H9 (cell line): ENCODE measurements at regions not wholly inside any gene's neighbourhood (a gene's known extent, or its start where the extent isn't known, plus 50 kb on each side); places are given as distances from the start of the nearest gene placed in this dataset.

Experiments
- DNase-seq: peaks from one replicate; pipeline ENCODE4 v3.0.0-alpha.2; 2017
- H2AFZ ChIP-seq: one replicate; pipeline ENCODE4 v1.6.1; 2013; ENCODE audit warnings: mild to moderate bottlenecking, low read length, control low read depth, moderate library complexity
- H2AK5ac ChIP-seq: 2 replicates; pipeline ENCODE4 v1.6.1; 2013; ENCODE audit warnings: low read length, control low read depth, mixed read lengths; ENCODE audit not compliant: insufficient read length
- H2BK120ac ChIP-seq: one replicate; pipeline ENCODE4 v1.6.1; 2013; ENCODE audit warnings: low read depth, mild to moderate bottlenecking, low read length, control low read depth, inconsistent platforms; ENCODE audit not compliant: poor library complexity, severe bottlenecking
- H2BK12ac ChIP-seq: 2 replicates; pipeline ENCODE4 v1.6.1; 2013; ENCODE audit warnings: low read length, control low read depth, mixed read lengths, low read depth; ENCODE audit not compliant: insufficient read length
- H2BK15ac ChIP-seq: 2 replicates; pipeline ENCODE4 v1.6.1; 2013; ENCODE audit warnings: low read depth, low read length, control low read depth
- H2BK20ac ChIP-seq: one replicate; pipeline ENCODE4 v1.6.1; 2013; ENCODE audit warnings: low read depth, mild to moderate bottlenecking, low read length, control low read depth, inconsistent platforms; ENCODE audit not compliant: poor library complexity, severe bottlenecking
- H2BK5ac ChIP-seq: 2 replicates; pipeline ENCODE4 v1.6.1; 2013; ENCODE audit warnings: low read length, control low read depth, mixed read lengths; ENCODE audit not compliant: insufficient read length
- H3K14ac ChIP-seq: 2 replicates; pipeline ENCODE4 v1.6.1; 2013; ENCODE audit warnings: low read length, control low read depth; ENCODE audit not compliant: insufficient read depth
- H3K18ac ChIP-seq: 2 replicates; pipeline ENCODE4 v1.6.1; 2013; ENCODE audit warnings: low read depth, mild to moderate bottlenecking, mixed read lengths, low read length, control low read depth; ENCODE audit not compliant: insufficient read length
- H3K23ac ChIP-seq: 2 replicates; pipeline ENCODE4 v1.6.1; 2013; ENCODE audit warnings: low read length, control low read depth, mixed read lengths, low read depth; ENCODE audit not compliant: insufficient read length
- H3K23me2 ChIP-seq: 2 replicates; pipeline ENCODE4 v1.6.1; 2013; ENCODE audit warnings: low read depth, mild to moderate bottlenecking, mixed read lengths, low read length, control low read depth; ENCODE audit not compliant: insufficient read length, poor library complexity, severe bottlenecking
- H3K27ac ChIP-seq: 2 replicates; pipeline ENCODE4 v1.5.1; 2013; ENCODE audit warnings: low read length, control low read depth, mixed read lengths, low read depth; ENCODE audit not compliant: insufficient read length
- H3K27me3 ChIP-seq: 2 replicates; pipeline ENCODE4 v1.6.1; 2013; ENCODE audit warnings: low read length, control low read depth, inconsistent platforms; ENCODE audit not compliant: insufficient read depth
- H3K4ac ChIP-seq: 2 replicates; pipeline ENCODE4 v1.6.1; 2013; ENCODE audit warnings: low read depth, mild to moderate bottlenecking, control low read depth, inconsistent platforms, low read length, moderate library complexity
- H3K4me1 ChIP-seq: 2 replicates; pipeline ENCODE4 v1.6.1; 2013; ENCODE audit warnings: low read length, control low read depth, inconsistent platforms; ENCODE audit not compliant: insufficient read depth
- H3K4me2 ChIP-seq: 2 replicates; pipeline ENCODE4 v1.6.1; 2013; ENCODE audit warnings: low read length, control low read depth, mixed read lengths; ENCODE audit not compliant: insufficient read length, insufficient read depth
- H3K56ac ChIP-seq: 2 replicates; pipeline ENCODE4 v1.6.1; 2013; ENCODE audit warnings: low read depth, mild to moderate bottlenecking, mixed read lengths, low read length, control low read depth; ENCODE audit not compliant: insufficient read length
- H3K79me1 ChIP-seq: 2 replicates; pipeline ENCODE4 v1.6.1; 2013; ENCODE audit warnings: low read depth, mild to moderate bottlenecking, moderate library complexity, low read length, control low read depth, inconsistent platforms; ENCODE audit not compliant: insufficient read depth, poor library complexity, severe bottlenecking
- H3K79me2 ChIP-seq: 2 replicates; pipeline ENCODE4 v1.6.1; 2013; ENCODE audit warnings: low read length, control low read depth, inconsistent platforms; ENCODE audit not compliant: insufficient read depth
- H3K9ac ChIP-seq: 2 replicates; pipeline ENCODE4 v1.6.1; 2013; ENCODE audit warnings: low read length, control low read depth, mixed read lengths; ENCODE audit not compliant: insufficient read length; ENCODE audit errors: extremely low read depth
- H3K9me3 ChIP-seq: one replicate; pipeline ENCODE4 v1.6.1; 2013; ENCODE audit warnings: low read depth, low read length, inconsistent platforms; ENCODE audit not compliant: control insufficient read depth
- H3T11ph ChIP-seq: one replicate; pipeline ENCODE4 v1.6.1; 2013; ENCODE audit warnings: mild to moderate bottlenecking, low read length, control low read depth, inconsistent platforms
- H4K20me1 ChIP-seq: one replicate; pipeline ENCODE4 v1.6.1; 2013; ENCODE audit not compliant: control insufficient read depth, insufficient read length, insufficient read depth
- H4K5ac ChIP-seq: 2 replicates; pipeline ENCODE4 v1.6.1; 2013; ENCODE audit warnings: low read depth, mild to moderate bottlenecking, mixed read lengths, low read length, control low read depth; ENCODE audit not compliant: insufficient read length
- H4K8ac ChIP-seq: replicated peaks from 2 replicates; pipeline ENCODE4 v1.6.1; 2013; ENCODE audit warnings: low read length, control low read depth, mixed read lengths, low read depth; ENCODE audit not compliant: insufficient read length
- H4K91ac ChIP-seq: 2 replicates; pipeline ENCODE4 v1.6.1; 2013; ENCODE audit warnings: low read depth, mild to moderate bottlenecking, moderate library complexity, mixed read lengths, low read length, control low read depth; ENCODE audit not compliant: insufficient read length
- H3K27ac Mint-ChIP-seq, 3 experiments: 2 replicates in 2 of 3; 3 replicates in 1 of 3; pipeline ENCODE4 v1.8.0; 2020 to 2021; ENCODE audit warnings: mixed read lengths in 3 of 3, mild to moderate bottlenecking in 1 of 3, moderate library complexity in 1 of 3
- H3K27me3 Mint-ChIP-seq: 2 replicates; pipeline ENCODE4 v1.8.0; 2021; ENCODE audit warnings: low read depth, mild to moderate bottlenecking, moderate library complexity, mixed read lengths
- H3K36me3 Mint-ChIP-seq, 3 experiments: 2 replicates in 2 of 3; 3 replicates in 1 of 3; pipeline ENCODE4 v1.8.0; 2020 to 2021; ENCODE audit warnings: low read depth in 3 of 3, mixed read lengths in 3 of 3; ENCODE audit not compliant: insufficient read depth in 1 of 3
- H3K4me1 Mint-ChIP-seq, 2 experiments: 2 replicates each; pipeline ENCODE4 v1.8.0; 2020; ENCODE audit warnings: mixed read lengths in 2 of 2
- H3K4me3 Mint-ChIP-seq, 2 experiments: 2 replicates in 1 of 2; 3 replicates in 1 of 2; pipeline ENCODE4 v1.8.0; 2020 to 2021; ENCODE audit warnings: mild to moderate bottlenecking in 2 of 2, mixed read lengths in 2 of 2, moderate library complexity in 1 of 2
- H3K9me3 Mint-ChIP-seq, 2 experiments: 2 replicates in 1 of 2; 3 replicates in 1 of 2; pipeline ENCODE4 v1.8.0; 2020; ENCODE audit warnings: mild to moderate bottlenecking in 2 of 2, mixed read lengths in 2 of 2, moderate library complexity in 1 of 2
- WGBS: extraction: QIAGEN DNeasy Blood & Tissue Kit; methylation state at CpG from one replicate; pipeline ENCODE4 v1.1.7; 2013; ENCODE audit warnings: missing lambda C conversion rate, low lambda C conversion rate, mixed read lengths; ENCODE audit not compliant: insufficient read length; ENCODE audit errors: extremely low coverage; 5-methylcytosine and 5-hydroxymethylcytosine counted together
- TF ChIP-seq, protein P1 (sequence below): fragments of 200-600 bp; sonication (generic); conservative IDR thresholded peaks from 3 replicates; pipeline ENCODE4 v1.8.0; 2021; ENCODE audit warnings: antibody characterized with exemption, mild to moderate bottlenecking

DNA sequence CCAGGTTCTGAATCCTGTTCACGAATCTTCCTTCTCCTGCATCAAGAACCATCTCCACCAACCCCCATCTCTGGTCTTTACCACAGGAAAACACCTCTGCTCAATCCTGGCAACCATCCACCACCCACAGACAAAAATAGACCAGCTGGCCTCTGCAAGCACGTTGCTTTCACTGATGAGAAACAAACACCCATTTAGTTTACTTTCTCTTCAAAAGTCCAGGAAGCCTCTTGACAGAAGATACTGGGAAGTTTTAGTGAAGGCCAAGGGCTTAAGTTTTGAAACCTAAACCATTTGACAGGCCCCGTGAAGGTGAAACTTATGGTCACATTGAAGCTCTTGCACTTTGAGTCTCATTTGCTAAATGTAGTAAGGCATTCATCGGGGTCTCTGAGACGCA lies 122.6 kb upstream of the PPP2R5A start:
- H3K79me1 ChIP-seq = no peaks in the 10 kb centered on the region
- Mint-ChIP-seq H3K36me3 (no peaks in the 10 kb centered on the region; a peak in 1 of 7 replicates), H3K4me3 (no peak overlapping the region), H3K4me1 (no peaks in the 10 kb centered on the region), H3K9me3 (no peaks in the 10 kb centered on the region), H3K27me3 (no peaks in the 10 kb centered on the region), H3K27ac (no peak overlapping the region)
- H2AFZ ChIP-seq = no peak overlapping the region
- H3K4ac ChIP-seq = no peak overlapping the region
- no peak for DNase-seq
- no peaks in the 10 kb centered on the region for H3K79me2 ChIP-seq
- H3K14ac ChIP-seq = no peak overlapping the region
- H3K23ac ChIP-seq = no peak overlapping the region
- H2BK5ac ChIP-seq = no peak overlapping the region
- H2AK5ac ChIP-seq = no peak overlapping the region
- WGBS = no CpG with 5 or more reads among the region's 5 CpGs
- H3K23me2 ChIP-seq = no peaks in the 10 kb centered on the region
- no peaks in the 10 kb centered on the region for H3K4me1 ChIP-seq
- no peaks in the 10 kb centered on the region for H4K20me1 ChIP-seq
- H4K91ac ChIP-seq = no peak overlapping the region
- no peaks in the 10 kb centered on the region for H3K9me3 ChIP-seq
- H2BK120ac ChIP-seq = no peak overlapping the region
- no peak overlapping the region for H3K27ac ChIP-seq
- no peak overlapping the region for H2BK15ac ChIP-seq
- no peak overlapping the region for H3K56ac ChIP-seq
- no peak overlapping the region for H4K8ac ChIP-seq
- H3K27me3 ChIP-seq = no peaks in the 10 kb centered on the region
- H3T11ph ChIP-seq = no peak overlapping the region
- TF ChIP-seq, protein P1, sequence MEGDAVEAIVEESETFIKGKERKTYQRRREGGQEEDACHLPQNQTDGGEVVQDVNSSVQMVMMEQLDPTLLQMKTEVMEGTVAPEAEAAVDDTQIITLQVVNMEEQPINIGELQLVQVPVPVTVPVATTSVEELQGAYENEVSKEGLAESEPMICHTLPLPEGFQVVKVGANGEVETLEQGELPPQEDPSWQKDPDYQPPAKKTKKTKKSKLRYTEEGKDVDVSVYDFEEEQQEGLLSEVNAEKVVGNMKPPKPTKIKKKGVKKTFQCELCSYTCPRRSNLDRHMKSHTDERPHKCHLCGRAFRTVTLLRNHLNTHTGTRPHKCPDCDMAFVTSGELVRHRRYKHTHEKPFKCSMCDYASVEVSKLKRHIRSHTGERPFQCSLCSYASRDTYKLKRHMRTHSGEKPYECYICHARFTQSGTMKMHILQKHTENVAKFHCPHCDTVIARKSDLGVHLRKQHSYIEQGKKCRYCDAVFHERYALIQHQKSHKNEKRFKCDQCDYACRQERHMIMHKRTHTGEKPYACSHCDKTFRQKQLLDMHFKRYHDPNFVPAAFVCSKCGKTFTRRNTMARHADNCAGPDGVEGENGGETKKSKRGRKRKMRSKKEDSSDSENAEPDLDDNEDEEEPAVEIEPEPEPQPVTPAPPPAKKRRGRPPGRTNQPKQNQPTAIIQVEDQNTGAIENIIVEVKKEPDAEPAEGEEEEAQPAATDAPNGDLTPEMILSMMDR = no peak
- no peak overlapping the region for H3K18ac ChIP-seq
- H3K4me2 ChIP-seq = no peak overlapping the region
- H4K5ac ChIP-seq = no peak overlapping the region
- no peak overlapping the region for H3K9ac ChIP-seq
- no peak overlapping the region for H2BK12ac ChIP-seq
- H2BK20ac ChIP-seq = no peak overlapping the region
